ENCODE measurements at regions not wholly inside any gene's neighbourhood (a gene's known extent, or its start where the extent isn't known, plus 50 kb on each side); places are given as distances from the start of the nearest gene placed in this dataset.
"Not testable (repeated sequence)": the region's sequence is repeated elsewhere in the genome, so short reads cannot be mapped to it uniquely, and the experiment has no call there.

GRCh38 chr2:166784296-166784946, 103.9 kb upstream of the XIRP2 start:
- DNase-seq: no peak
- Histone ChIP-seq H3K4me3 (ENCODE audit: low read length in 2 of 2) (no peak overlapping the region), H3K27me3 (ENCODE audit: control insufficient read depth in 1 of 2, insufficient read depth in 2 of 2, low read length in 1 of 2) (no peaks in the 10 kb centered on the region), H3K9me3 (ENCODE audit: control insufficient read depth, low read length) (no peaks in the 10 kb centered on the region), H3K36me3 (ENCODE audit: control insufficient read depth in 1 of 2, insufficient read depth in 2 of 2, low read length in 1 of 2) (no peaks in the 10 kb centered on the region), H3K4me1 (ENCODE audit: control insufficient read depth in 1 of 2, insufficient read depth in 2 of 2, low read length in 2 of 2) (no peaks in the 10 kb centered on the region), H3K27ac (ENCODE audit: low read depth in 1 of 2, low read length in 2 of 2) (no peak overlapping the region)
- WGBS, 2 donors: 36 to 46% methylated on average over 7 of the region's 8 CpGs
- intact Hi-C loops (cut with DNase I): no loop called here
- ATAC-seq (ENCODE audit: low FRiP score): no peak

- intact Hi-C loops (cut with DNase I): no loop called here
- DNase-seq (no peak), ATAC-seq (ENCODE audit: low FRiP score) (no peak)
- H3K27me3 ChIP-seq (ENCODE audit: control insufficient read depth in 1 of 2, insufficient read depth in 2 of 2, low read length in 1 of 2): no peaks in the 10 kb centered on the region
- no peak overlapping the region for H3K4me3 ChIP-seq (ENCODE audit: low read length in 2 of 2)
- H3K27ac ChIP-seq (ENCODE audit: low read depth in 1 of 2, low read length in 2 of 2): no peak overlapping the region
- 44 to 54% methylated on average over 1 of the region's 1 CpG for WGBS, 2 donors
- H3K36me3 ChIP-seq (ENCODE audit: control insufficient read depth in 1 of 2, insufficient read depth in 2 of 2, low read length in 1 of 2): no peaks in the 10 kb centered on the region
- no peaks in the 10 kb centered on the region for H3K4me1 ChIP-seq (ENCODE audit: control insufficient read depth in 1 of 2, insufficient read depth in 2 of 2, low read length in 2 of 2)
- H3K9me3 ChIP-seq (ENCODE audit: control insufficient read depth, low read length): no peaks in the 10 kb centered on the region
Observed at GRCh38 chr2:166775176-166775575, 113.1 kb upstream of the XIRP2 start.

GRCh38 chr2:166773308-166773949, 114.9 kb upstream of the XIRP2 start:
- Histone ChIP-seq H3K9me3 (ENCODE audit: control insufficient read depth, low read length) (no peaks in the 10 kb centered on the region), H3K4me1 (ENCODE audit: control insufficient read depth in 1 of 2, insufficient read depth in 2 of 2, low read length in 2 of 2) (no peaks in the 10 kb centered on the region), H3K27ac (ENCODE audit: low read depth in 1 of 2, low read length in 2 of 2) (no peak overlapping the region), H3K4me3 (ENCODE audit: low read length in 2 of 2) (no peak overlapping the region), H3K36me3 (ENCODE audit: control insufficient read depth in 1 of 2, insufficient read depth in 2 of 2, low read length in 1 of 2) (no peaks in the 10 kb centered on the region), H3K27me3 (ENCODE audit: control insufficient read depth in 1 of 2, insufficient read depth in 2 of 2, low read length in 1 of 2) (no peaks in the 10 kb centered on the region)
- 47 to 52% methylated on average over 3 of the region's 3 CpGs for WGBS, 2 donors
- intact Hi-C loops (cut with DNase I): no loop called here
- DNase-seq: no peak
- no peak for ATAC-seq (ENCODE audit: low FRiP score)

GRCh38 chr2:166768393-166769123, 119.7 kb upstream of the XIRP2 start:
- Histone ChIP-seq H3K4me1 (ENCODE audit: control insufficient read depth in 1 of 2, insufficient read depth in 2 of 2, low read length in 2 of 2) (no peaks in the 10 kb centered on the region), H3K27me3 (ENCODE audit: control insufficient read depth in 1 of 2, insufficient read depth in 2 of 2, low read length in 1 of 2) (no peaks in the 10 kb centered on the region), H3K36me3 (ENCODE audit: control insufficient read depth in 1 of 2, insufficient read depth in 2 of 2, low read length in 1 of 2) (no peaks in the 10 kb centered on the region), H3K4me3 (ENCODE audit: low read length in 2 of 2) (no peak overlapping the region), H3K9me3 (ENCODE audit: control insufficient read depth, low read length) (no peaks in the 10 kb centered on the region), H3K27ac (ENCODE audit: low read depth in 1 of 2, low read length in 2 of 2) (no peak overlapping the region)
- 43 to 45% methylated on average over 1 of the region's 1 CpG for WGBS, 2 donors
- intact Hi-C loops (cut with DNase I): no loop called here
- DNase-seq (no peak), ATAC-seq (ENCODE audit: low FRiP score) (no peak)

- H3K4me1 ChIP-seq (ENCODE audit: control insufficient read depth in 1 of 2, insufficient read depth in 2 of 2, low read length in 2 of 2); intact Hi-C loops (cut with DNase I); H3K36me3 ChIP-seq (ENCODE audit: control insufficient read depth in 1 of 2, insufficient read depth in 2 of 2, low read length in 1 of 2); DNase-seq; ATAC-seq (ENCODE audit: low FRiP score); H3K27ac ChIP-seq (ENCODE audit: low read depth in 1 of 2, low read length in 2 of 2); H3K4me3 ChIP-seq (ENCODE audit: low read length in 2 of 2); H3K27me3 ChIP-seq (ENCODE audit: control insufficient read depth in 1 of 2, insufficient read depth in 2 of 2, low read length in 1 of 2); H3K9me3 ChIP-seq (ENCODE audit: control insufficient read depth, low read length): not testable (repeated sequence)
- WGBS, 2 donors: 78 to 81% methylated on average over 13 of the region's 13 CpGs
Observed at GRCh38 chr2:166766769-166767322, 121.4 kb upstream of the XIRP2 start.

GRCh38 chr2:166766220-166766619, 122.1 kb upstream of the XIRP2 start:
- 62% methylated on average over 6 of the region's 6 CpGs for WGBS, 2 donors
- no peaks in the 10 kb centered on the region for H3K27me3 ChIP-seq (ENCODE audit: control insufficient read depth in 1 of 2, insufficient read depth in 2 of 2, low read length in 1 of 2)
- no peak overlapping the region for H3K27ac ChIP-seq (ENCODE audit: low read depth in 1 of 2, low read length in 2 of 2)
- H3K4me1 ChIP-seq (ENCODE audit: control insufficient read depth in 1 of 2, insufficient read depth in 2 of 2, low read length in 2 of 2): no peaks in the 10 kb centered on the region
- H3K36me3 ChIP-seq (ENCODE audit: control insufficient read depth in 1 of 2, insufficient read depth in 2 of 2, low read length in 1 of 2): no peaks in the 10 kb centered on the region
- no peaks in the 10 kb centered on the region for H3K9me3 ChIP-seq (ENCODE audit: control insufficient read depth, low read length)
- no peak for ATAC-seq (ENCODE audit: low FRiP score)
- intact Hi-C loops (cut with DNase I): no loop called here
- H3K4me3 ChIP-seq (ENCODE audit: low read length in 2 of 2): no peak overlapping the region
- no peak for DNase-seq

GRCh38 chr2:166765141-166765540, 123.1 kb upstream of the XIRP2 start:
- Histone ChIP-seq H3K9me3 (ENCODE audit: control insufficient read depth, low read length) (no peaks in the 10 kb centered on the region), H3K27me3 (ENCODE audit: control insufficient read depth in 1 of 2, insufficient read depth in 2 of 2, low read length in 1 of 2) (no peaks in the 10 kb centered on the region), H3K36me3 (ENCODE audit: control insufficient read depth in 1 of 2, insufficient read depth in 2 of 2, low read length in 1 of 2) (no peaks in the 10 kb centered on the region), H3K4me1 (ENCODE audit: control insufficient read depth in 1 of 2, insufficient read depth in 2 of 2, low read length in 2 of 2) (no peaks in the 10 kb centered on the region), H3K27ac (ENCODE audit: low read depth in 1 of 2, low read length in 2 of 2) (no peak overlapping the region), H3K4me3 (ENCODE audit: low read length in 2 of 2) (no peak overlapping the region)
- DNase-seq: no peak
- intact Hi-C loops (cut with DNase I): no loop called here
- 42 to 43% methylated on average over 1 of the region's 1 CpG for whole genome bisulfite sequencing, 2 donors
- ATAC-seq (ENCODE audit: low FRiP score): no peak

GRCh38 chr2:166764702-166765101, 123.6 kb upstream of the XIRP2 start:
- DNase-seq (no peak), ATAC-seq (ENCODE audit: low FRiP score) (no peak)
- intact Hi-C loops (cut with DNase I): no loop called here
- no peaks in the 10 kb centered on the region for H3K9me3 ChIP-seq (ENCODE audit: control insufficient read depth, low read length)
- no peaks in the 10 kb centered on the region for H3K27me3 ChIP-seq (ENCODE audit: control insufficient read depth in 1 of 2, insufficient read depth in 2 of 2, low read length in 1 of 2)
- no peaks in the 10 kb centered on the region for H3K4me1 ChIP-seq (ENCODE audit: control insufficient read depth in 1 of 2, insufficient read depth in 2 of 2, low read length in 2 of 2)
- no peaks in the 10 kb centered on the region for H3K36me3 ChIP-seq (ENCODE audit: control insufficient read depth in 1 of 2, insufficient read depth in 2 of 2, low read length in 1 of 2)
- no peak overlapping the region for H3K27ac ChIP-seq (ENCODE audit: low read depth in 1 of 2, low read length in 2 of 2)
- H3K4me3 ChIP-seq (ENCODE audit: low read length in 2 of 2): no peak overlapping the region

Data from aorta (tissue), 5 donors.